ENCODE measurements at regions not wholly inside any gene's neighbourhood (a gene's known extent, or its start where the extent isn't known, plus 50 kb on each side); places are given as distances from the start of the nearest gene placed in this dataset.

GRCh38 chr4:108255203-108255747, 86.5 kb upstream of the LEF1 start:
- TF ChIP-seq CTCF (IDR thresholded peaks at IDR 0.05) = no peak
- TF ChIP-seq POLR2A (IDR thresholded peaks at IDR 0.05) = no peak
